HCT116 (cell line): ENCODE measurements at regions not wholly inside any gene's neighbourhood (a gene's known extent, or its start where the extent isn't known, plus 50 kb on each side); places are given as distances from the start of the nearest gene placed in this dataset.

Experiments
- ATAC-seq: fragments of 200-7000 bp; cut with Tn5 transposase; 2 replicates; pipeline ENCODE4 v1.9.1; 2020; ENCODE audit warnings: mild to moderate bottlenecking, moderate library complexity
- BruUV-seq: library from RNA; stranded (reverse); fragments of 400-500 nt; replicated peaks from 2 replicates; lab custom pipeline; 2021; lab: Mats Ljungman, UMichigan
- CTCF ChIA-PET: fragments of 300-600 bp; sonication (Branson Sonifier 250); formaldehyde crosslinking; loops from one replicate; lab custom pipeline; 2021; ENCODE audit warnings: antibody characterized with exemption; lab: Charles Lee
- POLR2A ChIA-PET: fragments of 300-600, 350-600 bp; sonication (Branson Sonifier 250); formaldehyde crosslinking; loops from one replicate; lab custom pipeline; 2021; ENCODE audit warnings: antibody characterized with exemption; lab: Charles Lee
- RAD21 ChIA-PET, 2 experiments: fragments of 300-600 bp; sonication (Branson Sonifier 250); formaldehyde crosslinking; loops; one replicate each; lab custom pipeline; 2023; ENCODE audit warnings: low total read pairs in 2 of 2; ENCODE audit not compliant: uncharacterized antibody in 2 of 2, unreplicated experiment in 2 of 2, low non-redundant PET in 1 of 2; lab: Charles Lee
- DNase-seq: peaks from one replicate; pipeline ENCODE4 v3.0.0-alpha.2; 2010; ENCODE audit warnings: low read depth, low spot score
- H2AFZ ChIP-seq: fragments of 200-600 bp; shearing (Covaris generic), sonication (generic); 2 replicates; pipeline ENCODE4 v1.6.1; 2017; ENCODE audit warnings: low read depth, mixed run types, mixed read lengths, antibody characterized with exemption, low read length; ENCODE audit not compliant: poor library complexity, severe bottlenecking
- H3K27ac ChIP-seq: 2 replicates; pipeline ENCODE4 v1.5.1; 2012; ENCODE audit warnings: low read depth, low read length
- H3K27me3 ChIP-seq: fragments of 200-600 bp; sonication (generic); 2 replicates; pipeline ENCODE4 v1.6.1; 2016; ENCODE audit warnings: mixed run types, low read length, mixed read lengths; ENCODE audit not compliant: insufficient read depth
- H3K36me3 ChIP-seq, 2 experiments: fragments of 200-500 bp in 1 of 2; fragments of 200-600 bp in 1 of 2; sonication (Bioruptor generic) in 1 of 2; sonication (generic) in 1 of 2; 2 replicates each; pipeline versions ENCODE4 v1.5.1 to v1.6.1; 2014 to 2016; ENCODE audit warnings: low read length in 2 of 2, inconsistent platforms in 1 of 2, mixed read lengths in 1 of 2, mixed run types in 1 of 2; ENCODE audit not compliant: insufficient read depth in 2 of 2, control insufficient read depth in 1 of 2
- H3K4me1 ChIP-seq, 2 experiments: fragments of 200-600 bp in 1 of 2; sonication (generic) in 1 of 2; 2 replicates each; pipeline versions ENCODE4 v1.5.1 to v1.6.1; 2012 to 2017; ENCODE audit warnings: low read length in 2 of 2, inconsistent platforms in 1 of 2, mild to moderate bottlenecking in 1 of 2, mixed read lengths in 1 of 2, mixed run types in 1 of 2, moderate library complexity in 1 of 2; ENCODE audit not compliant: insufficient read depth in 2 of 2, control insufficient read depth in 1 of 2
- H3K4me2 ChIP-seq: fragments of 200-600 bp; sonication (generic); 2 replicates; pipeline ENCODE4 v1.6.1; 2017; ENCODE audit warnings: mixed run types, low read length, mixed read lengths
- H3K4me3 ChIP-seq, 2 experiments: fragments of 200-600 bp in 1 of 2; sonication (generic) in 1 of 2; replicated peaks in 1 of 2; 2 replicates each; pipeline ENCODE4 v1.5.1; 2011 to 2016; ENCODE audit warnings: low read length in 2 of 2, control low read depth in 1 of 2, low read depth in 1 of 2, mild to moderate bottlenecking in 1 of 2, mixed read lengths in 1 of 2, mixed run types in 1 of 2
- H3K79me2 ChIP-seq: fragments of 200-600 bp; sonication (generic); 2 replicates; pipeline ENCODE4 v1.6.1; 2017; ENCODE audit warnings: mild to moderate bottlenecking, mixed run types, low read length, moderate library complexity, mixed read lengths; ENCODE audit not compliant: insufficient read depth
- H3K9ac ChIP-seq: fragments of 200-600 bp; sonication (generic); 2 replicates; pipeline ENCODE4 v1.6.1; 2016; ENCODE audit warnings: low read length, mixed read lengths
- H3K9me2 ChIP-seq: fragments of 200-600 bp; sonication (generic), shearing (Covaris generic); 2 replicates; pipeline ENCODE4 v1.6.1; 2017; ENCODE audit warnings: mixed run types, mild to moderate bottlenecking, moderate library complexity; ENCODE audit not compliant: insufficient read depth
- H3K9me3 ChIP-seq, 2 experiments: fragments of 200-500 bp in 1 of 2; fragments of 200-600 bp in 1 of 2; sonication (Bioruptor generic) in 1 of 2; sonication (generic) in 1 of 2; 2 replicates each; pipeline ENCODE4 v1.6.1; 2014 to 2017; ENCODE audit warnings: low read length in 2 of 2, mixed read lengths in 2 of 2, inconsistent platforms in 1 of 2, low read depth in 1 of 2, mild to moderate bottlenecking in 1 of 2, mixed run types in 1 of 2, moderate library complexity in 1 of 2; ENCODE audit not compliant: control insufficient read depth in 1 of 2, insufficient read depth in 1 of 2
- H4K20me1 ChIP-seq: fragments of 200-600 bp; sonication (generic), shearing (Covaris generic); 2 replicates; pipeline ENCODE4 v1.6.1; 2017; ENCODE audit warnings: mixed run types, mild to moderate bottlenecking, moderate library complexity; ENCODE audit not compliant: insufficient read depth
- CBX3 ChIP-seq: IDR thresholded peaks from 2 replicates; pipeline ENCODE4 v1.6.1; 2012; ENCODE audit warnings: low read depth
- CEBPB ChIP-seq: IDR thresholded peaks from 2 replicates; pipeline ENCODE4 v1.6.1; 2012; ENCODE audit warnings: low read depth
- CTCF ChIP-seq, 3 experiments: fragments of 200-600 bp in 1 of 3; sonication (generic) in 1 of 3; IDR thresholded peaks in 2 of 3; conservative IDR thresholded peaks in 1 of 3; 2 replicates each; pipeline ENCODE4 v1.5.1; 2012 to 2017; ENCODE audit warnings: low read depth in 2 of 3, low read length in 2 of 3, antibody characterized with exemption in 1 of 3, borderline replicate concordance in 1 of 3, control low read depth in 1 of 3, mild to moderate bottlenecking in 1 of 3, mixed read lengths in 1 of 3, mixed run types in 1 of 3, moderate library complexity in 1 of 3; ENCODE audit not compliant: insufficient read depth in 1 of 3
- EGR1 ChIP-seq: IDR thresholded peaks from 2 replicates; pipeline ENCODE4 v1.6.1; 2012; ENCODE audit warnings: low read depth
- ELF1 ChIP-seq: IDR thresholded peaks from 2 replicates; pipeline ENCODE4 v1.6.1; 2012; ENCODE audit warnings: low read depth, borderline replicate concordance
- FOSL1 ChIP-seq: IDR thresholded peaks from 2 replicates; pipeline ENCODE4 v1.6.1; 2012; ENCODE audit warnings: low read depth
- JUND ChIP-seq: IDR thresholded peaks from 2 replicates; pipeline ENCODE4 v1.6.1; 2012
- POLR2A ChIP-seq: IDR thresholded peaks from 2 replicates; pipeline ENCODE4 v1.7.0; 2011; ENCODE audit warnings: borderline replicate concordance; ENCODE audit not compliant: insufficient read depth, insufficient read length; ENCODE audit errors: extremely low read depth
- RAD21 ChIP-seq: IDR thresholded peaks from 2 replicates; pipeline ENCODE4 v1.6.1; 2012; ENCODE audit warnings: low read depth, mild to moderate bottlenecking
- SIN3A ChIP-seq: IDR thresholded peaks from 2 replicates; pipeline ENCODE4 v1.6.1; 2012; ENCODE audit warnings: low read depth
- SP1 ChIP-seq: IDR thresholded peaks from 2 replicates; pipeline ENCODE4 v1.6.1; 2012; ENCODE audit warnings: low read depth
- SRF ChIP-seq: IDR thresholded peaks from 2 replicates; pipeline ENCODE4 v1.6.1; 2012; ENCODE audit warnings: low read depth
- TCF7L2 ChIP-seq: IDR thresholded peaks from 2 replicates; pipeline ENCODE4 v1.7.0; 2011; ENCODE audit warnings: borderline replicate concordance, inconsistent platforms; ENCODE audit not compliant: insufficient read depth, insufficient read length; ENCODE audit errors: extremely low read depth
- ZFX ChIP-seq: fragments of 450-650 bp; IDR thresholded peaks from 2 replicates; pipeline ENCODE4 v1.6.1; 2017
- ZNF274 ChIP-seq: fragments of 200-500 bp; sonication (Bioruptor generic); IDR thresholded peaks from 2 replicates; pipeline ENCODE4 v1.6.1; 2014; ENCODE audit warnings: mild to moderate bottlenecking, low read depth, low read length, inconsistent platforms
- intact Hi-C: fragments of 100-400 bp; cut with micrococcal nuclease; formaldehyde crosslinking; loops from 2 replicates; pipeline ENCODE4 v1.10.0; 2022

- no peak overlapping the region for H2AFZ ChIP-seq
- H3K9me3 ChIP-seq, result no peaks in the 10 kb centered on the region
- H3K4me3 ChIP-seq, result no peak overlapping the region
- intact Hi-C loops, result no loop called here
- no peak overlapping the region for H3K9ac ChIP-seq
- ChIA-PET RAD21 (no interaction called here), POLR2A (no interaction called here)
- no peaks in the 10 kb centered on the region for H3K9me2 ChIP-seq
- no peak for TF ChIP-seq FOSL1
- no peak for TF ChIP-seq ZNF274
- no peak for TF ChIP-seq CBX3
- TF ChIP-seq SIN3A, result no peak
- no peak for TF ChIP-seq EGR1
- TF ChIP-seq CTCF (IDR thresholded peaks at IDR 0.05 in 2 of 3, conservative IDR thresholded peaks at IDR 0.05 in 1 of 3; ENCODE audit: borderline replicate concordance in 1 of 3, insufficient read depth in 1 of 3, low read depth in 2 of 3, low read length in 2 of 3), result no peak
- no peak for TF ChIP-seq ELF1
- TF ChIP-seq RAD21, result no peak
- TF ChIP-seq JUND, result no peak
- TF ChIP-seq ZFX, result no peak
- TF ChIP-seq SRF, result no peak
- no peak for TF ChIP-seq TCF7L2
- TF ChIP-seq POLR2A, result no peak
- no peak for TF ChIP-seq CEBPB
- TF ChIP-seq SP1, result no peak
- TF ChIP-seq, all 23 proteins: peak for 0
- no peak overlapping the region for H3K4me2 ChIP-seq
- H3K27me3 ChIP-seq, result no peaks in the 10 kb centered on the region
- DNase-seq, result no peak
- no peaks in the 10 kb centered on the region for H3K79me2 ChIP-seq
- no TSS peak for BruUV-seq
- no peaks in the 10 kb centered on the region for H4K20me1 ChIP-seq
- no peak overlapping the region for H3K27ac ChIP-seq
- CTCF ChIA-PET, result no interaction called here
- no peaks in the 10 kb centered on the region; a peak in 1 of 4 replicates for H3K4me1 ChIP-seq
- ATAC-seq, result no peak
- no peaks in the 10 kb centered on the region for H3K36me3 ChIP-seq
These were observed 419.9 kb upstream of the GRAMD2B start for GRCh38 chr5:126003309-126003708.
